ENCODE measurements at regions not wholly inside any gene's neighbourhood (a gene's known extent, or its start where the extent isn't known, plus 50 kb on each side); places are given as distances from the start of the nearest gene placed in this dataset.

DNA sequence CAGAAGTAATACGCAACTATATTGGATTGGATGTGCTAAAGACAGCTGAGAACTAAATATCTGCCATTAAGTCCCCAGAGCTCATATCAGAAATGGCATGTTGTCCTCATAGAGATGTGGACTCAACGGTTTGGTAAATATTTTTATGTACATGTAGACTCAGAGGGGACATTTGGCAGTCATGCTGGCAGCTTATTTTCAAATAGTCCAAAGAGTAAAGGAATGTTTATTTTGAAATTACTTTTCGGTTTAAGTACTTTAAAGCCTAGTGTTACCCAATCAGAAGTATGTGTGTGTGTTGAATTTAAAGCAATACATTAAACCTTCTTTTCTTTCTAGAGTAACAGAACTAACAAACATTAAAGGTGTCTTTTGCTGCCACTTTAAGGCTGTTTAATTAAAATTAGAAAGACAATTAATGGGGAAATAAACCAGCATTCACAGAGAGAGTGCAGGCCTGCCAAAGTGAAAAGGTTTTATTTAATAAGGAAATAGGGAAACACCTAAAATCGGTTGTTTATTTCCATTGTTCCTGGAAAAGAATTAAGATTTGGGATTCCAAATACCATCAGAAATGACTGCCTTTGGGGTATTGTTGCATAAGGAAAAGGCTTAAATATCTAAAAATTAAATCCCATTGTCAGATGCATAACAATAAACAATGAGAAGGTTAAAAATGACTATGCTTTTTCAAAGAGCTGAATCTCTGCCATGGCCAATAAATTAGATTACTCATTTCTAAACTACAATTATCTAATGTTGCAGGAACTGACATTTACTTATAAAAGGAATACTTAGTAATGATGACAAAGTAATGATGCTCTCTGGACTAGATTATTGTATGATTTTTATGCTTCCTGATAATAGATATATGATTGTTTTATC, 113.4 kb upstream of the AHR start:
- H2BK12ac ChIP-seq (ENCODE audit: low read depth, low read length) = no peak overlapping the region
- FAIRE-seq (no peak), DNase-seq (ENCODE audit: low read depth in 1 of 2, low spot score in 2 of 2) (no peak)
- no peak overlapping the region for H2BK20ac ChIP-seq (ENCODE audit: low read length)
- no peak overlapping the region for H3K9ac ChIP-seq (replicated peaks in 1 of 4; ENCODE audit: extremely low read depth in 1 of 4, low read depth in 3 of 4, low read length in 3 of 4)
- H3K79me1 ChIP-seq (ENCODE audit: low read depth, low read length) = no peaks in the 10 kb centered on the region
- H2BK5ac ChIP-seq (ENCODE audit: low read depth, low read length) = no peak overlapping the region
- H2BK15ac ChIP-seq (ENCODE audit: low read length) = no peak overlapping the region
- no peak overlapping the region for H2AK5ac ChIP-seq (ENCODE audit: low read depth, low read length)
- H2BK120ac ChIP-seq (replicated peaks; ENCODE audit: low read depth, low read length) = no peak overlapping the region
- H4K91ac ChIP-seq (replicated peaks; ENCODE audit: insufficient read length, low read length) = no peak overlapping the region
- no peaks in the 10 kb centered on the region for H3K36me3 ChIP-seq (ENCODE audit: control insufficient read depth in 2 of 4, insufficient read depth in 4 of 4, low read length in 3 of 4)
- POLR2A ChIA-PET (ENCODE audit: partially characterized antibody) = no interaction called here
- no peak overlapping the region for H3K4me3 ChIP-seq (ENCODE audit: extremely low read depth in 1 of 4, insufficient read depth in 2 of 4, low read depth in 3 of 4, low read length in 4 of 4)
- no peaks in the 10 kb centered on the region for H3K9me3 ChIP-seq (ENCODE audit: insufficient read depth in 2 of 2, low read depth in 1 of 2, low read length in 1 of 2)
- CTCF ChIA-PET (ENCODE audit: partially characterized antibody) = interaction anchor here (1.3 kb wide), 1 partner anchor 13 kb away, joined by 3 read pairs; no protein-coding TSS in a partner anchor
- no peak overlapping the region for H3K4me2 ChIP-seq (ENCODE audit: insufficient read depth in 1 of 2, low read depth in 2 of 2, low read length in 2 of 2)
- H3K14ac ChIP-seq (ENCODE audit: insufficient read length) = no peak overlapping the region
- no peak overlapping the region for H3K27ac ChIP-seq (ENCODE audit: low read depth, low read length)
- no peak overlapping the region for H3K18ac ChIP-seq (ENCODE audit: extremely low read depth, low read length)
- no peaks in the 10 kb centered on the region for H4K20me1 ChIP-seq (replicated peaks in 1 of 2; ENCODE audit: control insufficient read depth in 1 of 2, insufficient read depth in 2 of 2, low read length in 2 of 2)
- no peaks in the 10 kb centered on the region for H3K27me3 ChIP-seq (replicated peaks in 1 of 4; ENCODE audit: control insufficient read depth in 3 of 4, extremely low read depth in 1 of 4, insufficient read depth in 3 of 4, low read length in 3 of 4)
- no peak overlapping the region for H4K8ac ChIP-seq (ENCODE audit: extremely low read depth, insufficient read depth, low read length)
- H3K23ac ChIP-seq (ENCODE audit: insufficient read length) = no peak overlapping the region
- H3K79me2 ChIP-seq (ENCODE audit: control insufficient read depth in 1 of 2, insufficient read depth in 2 of 2, low read length in 2 of 2) = no peaks in the 10 kb centered on the region
- no peaks in the 10 kb centered on the region for H3K23me2 ChIP-seq (ENCODE audit: low read depth, low read length)
- 89% methylated on average over 4 of the region's 4 CpGs; no CpG with 5 or more reads in 1 of the 2 experiments for WGBS, 2 experiments (ENCODE audit: extremely low coverage in 1 of 2, insufficient coverage in 1 of 2, insufficient read length in 1 of 2, insufficient replicate concordance in 2 of 2, low coverage in 1 of 2, low lambda C conversion rate in 2 of 2, missing lambda C conversion rate in 1 of 2)
- no peaks in the 10 kb centered on the region for H3K4me1 ChIP-seq (replicated peaks in 1 of 4; ENCODE audit: control insufficient read depth in 3 of 4, insufficient read depth in 4 of 4, low read length in 3 of 4)
- H4K5ac ChIP-seq (ENCODE audit: insufficient read length, low read depth, low read length) = no peak overlapping the region
- no peak overlapping the region for H3K56ac ChIP-seq (replicated peaks; ENCODE audit: insufficient read length, low read depth, low read length)
- no peak overlapping the region for H2AFZ ChIP-seq (ENCODE audit: low read length)
- H3K4ac ChIP-seq (replicated peaks; ENCODE audit: insufficient read length, low read depth, low read length) = no peak overlapping the region
- TF ChIP-seq KDM4A (IDR thresholded peaks at IDR 0.05; ENCODE audit: low read depth, low read length, severe bottlenecking) (no peak), FOSL1 (IDR thresholded peaks at IDR 0.05; ENCODE audit: insufficient read depth, low read depth, low read length) (no peak)
